B cell (primary cell): ENCODE measurements at regions not wholly inside any gene's neighbourhood (a gene's known extent, or its start where the extent isn't known, plus 50 kb on each side); places are given as distances from the start of the nearest gene placed in this dataset.

Source experiments
- ATAC-seq: fragments of 200-7000 bp; cut with Tn5 transposase; one replicate; pipeline ENCODE4 v1.10.0; 2021; ENCODE audit warnings: low read depth, mild to moderate bottlenecking, moderate number of reproducible peaks, moderate library complexity
- CTCF ChIA-PET: fragments of 350-600 bp; sonication (Branson Sonifier 250); formaldehyde crosslinking; loops from one replicate; lab custom pipeline; 2021; ENCODE audit warnings: antibody characterized with exemption, inconsistent platforms; lab: Charles Lee
- POLR2A ChIA-PET: fragments of 350-600 bp; sonication (Branson Sonifier 250); formaldehyde crosslinking; loops from one replicate; lab custom pipeline; 2021; ENCODE audit warnings: antibody characterized with exemption; lab: Charles Lee
- DNase-seq: peaks from one replicate; pipeline ENCODE4 v3.0.0; 2013
- H2AFZ ChIP-seq: 2 replicates; pipeline ENCODE4 v1.6.1; 2012; ENCODE audit warnings: mild to moderate bottlenecking, low read depth, low read length; ENCODE audit not compliant: insufficient read depth, poor library complexity, severe bottlenecking
- H3K27ac ChIP-seq, 2 donors: 1 replicate in 1 of 2; 2 replicates in 1 of 2; pipeline ENCODE4 v1.5.1; 2012 to 2013; ENCODE audit warnings: low read length in 2 of 2, mild to moderate bottlenecking in 2 of 2, moderate library complexity in 1 of 2
- H3K27me3 ChIP-seq, 4 experiments: fragments of 200-600 bp in 1 of 4; sonication (generic) in 1 of 4; replicated peaks in 1 of 4; 1 replicate in 2 of 4; 2 replicates in 2 of 4; pipeline versions ENCODE4 v1.6.1 to v1.7.0; 2013 to 2016; ENCODE audit warnings: low read length in 3 of 4, mild to moderate bottlenecking in 2 of 4, mixed read lengths in 1 of 4, moderate library complexity in 1 of 4; ENCODE audit not compliant: insufficient read depth in 4 of 4, control insufficient read depth in 3 of 4; ENCODE audit errors: control extremely low read depth in 1 of 4
- H3K36me3 ChIP-seq, 2 experiments: replicated peaks in 1 of 2; 1 replicate in 1 of 2; 2 replicates in 1 of 2; pipeline versions ENCODE4 v1.6.1 to v1.7.1; 2013; ENCODE audit warnings: low read length in 1 of 2; ENCODE audit not compliant: insufficient read depth in 2 of 2, control insufficient read depth in 1 of 2; ENCODE audit errors: control extremely low read depth in 1 of 2, extremely low read depth in 1 of 2
- H3K4me1 ChIP-seq, 2 donors: fragments of 200-600 bp in 1 of 2; sonication (generic) in 1 of 2; 1 replicate in 1 of 2; 2 replicates in 1 of 2; pipeline versions ENCODE4 v1.5.1 to v1.6.1; 2013 to 2017; ENCODE audit warnings: low read length in 2 of 2; ENCODE audit not compliant: control insufficient read depth in 2 of 2, insufficient read depth in 2 of 2
- H3K4me2 ChIP-seq: replicated peaks from 2 replicates; pipeline ENCODE3; 2012; ENCODE audit warnings: mild to moderate bottlenecking, low read depth, low read length; ENCODE audit not compliant: poor library complexity, severe bottlenecking
- H3K4me3 ChIP-seq, 5 experiments: fragments of 200-600 bp in 1 of 5; sonication (generic) in 1 of 5; 1 replicate in 3 of 5; 2 replicates in 2 of 5; pipeline versions ENCODE4 v1.5.1 to v1.7.0; 2011 to 2016; ENCODE audit warnings: low read length in 4 of 5, mild to moderate bottlenecking in 4 of 5, low read depth in 2 of 5, control low read depth in 1 of 5, moderate library complexity in 1 of 5; ENCODE audit not compliant: insufficient read depth in 1 of 5; ENCODE audit errors: control extremely low read depth in 1 of 5, extremely low read depth in 1 of 5
- H3K79me2 ChIP-seq: fragments of 200-600 bp; sonication (generic); one replicate; pipeline ENCODE4 v1.6.0; 2016; ENCODE audit warnings: low read length; ENCODE audit not compliant: control insufficient read depth, insufficient read depth
- H3K9ac ChIP-seq: fragments of 200-600 bp; sonication (generic); 2 replicates; pipeline ENCODE4 v1.6.1; 2017; ENCODE audit warnings: mild to moderate bottlenecking, low read length, moderate library complexity
- H3K9me3 ChIP-seq, 3 donors: one replicate each; pipeline versions ENCODE4 v1.6.1 to v1.7.1; 2013; ENCODE audit warnings: low read length in 2 of 3; ENCODE audit not compliant: control insufficient read depth in 2 of 3, insufficient read depth in 1 of 3; ENCODE audit errors: control extremely low read depth in 1 of 3
- H4K20me1 ChIP-seq: 2 replicates; pipeline ENCODE4 v1.6.0; 2012; ENCODE audit warnings: mild to moderate bottlenecking, low read length; ENCODE audit not compliant: insufficient read depth, control insufficient read depth, poor library complexity, severe bottlenecking
- H3K27ac Mint-ChIP-seq: one replicate; pipeline ENCODE4 v1.8.0; 2021; ENCODE audit warnings: mixed read lengths
- H3K27me3 Mint-ChIP-seq: one replicate; pipeline ENCODE4 v1.8.0; 2021; ENCODE audit warnings: mixed read lengths
- H3K4me1 Mint-ChIP-seq: one replicate; pipeline ENCODE4 v1.8.0; 2021; ENCODE audit warnings: mixed read lengths
- H3K4me3 Mint-ChIP-seq: one replicate; pipeline ENCODE4 v1.8.0; 2021; ENCODE audit warnings: mixed read lengths
- H3K9me3 Mint-ChIP-seq: one replicate; pipeline ENCODE4 v1.8.0; 2022; ENCODE audit warnings: mixed read lengths; ENCODE audit not compliant: insufficient read depth
- CTCF ChIP-seq: fragments of 200-600 bp; IDR thresholded peaks from one replicate; pipeline ENCODE4 v1.8.0; 2022; ENCODE audit warnings: antibody characterized with exemption, mild to moderate bottlenecking
- EZH2 ChIP-seq: IDR thresholded peaks from 2 replicates; pipeline ENCODE4 v1.6.1; 2012; ENCODE audit warnings: borderline replicate concordance, low read depth, mild to moderate bottlenecking, moderate library complexity, low read length; ENCODE audit not compliant: insufficient read depth, poor library complexity, severe bottlenecking
- WGBS: methylation state at CpG from one replicate; pipeline ENCODE4 v1.1.5; 2013; ENCODE audit warnings: missing lambda C conversion rate; ENCODE audit not compliant: insufficient coverage; 5-methylcytosine and 5-hydroxymethylcytosine counted together
- intact Hi-C: fragments of 100-400 bp; cut with micrococcal nuclease; formaldehyde crosslinking; loops from one replicate; pipeline ENCODE4 v1.10.0; 2022

- Mint-ChIP-seq H3K9me3 (no peaks in the 10 kb centered on the region), H3K27me3 (no peaks in the 10 kb centered on the region), H3K27ac (no peak overlapping the region), H3K4me3 (no peak overlapping the region), H3K4me1 (no peaks in the 10 kb centered on the region)
- DNase-seq (no peak), ATAC-seq (no peak)
- Histone ChIP-seq H3K36me3 (no peaks in the 10 kb centered on the region), H2AFZ (no peak overlapping the region), H3K27me3 (no peaks in the 10 kb centered on the region), H4K20me1 (no peaks in the 10 kb centered on the region), H3K79me2 (no peaks in the 10 kb centered on the region), H3K4me1 (no peaks in the 10 kb centered on the region), H3K9me3 (no peaks in the 10 kb centered on the region), H3K4me2 (no peak overlapping the region), H3K4me3 (no peak overlapping the region), H3K9ac (no peak overlapping the region), H3K27ac (no peak overlapping the region)
- intact Hi-C loops = no loop called here
- TF ChIP-seq EZH2 = no peak
- no peak for TF ChIP-seq CTCF
- no CpG with 5 or more reads among the region's 1 CpG for WGBS
- POLR2A ChIA-PET = no interaction called here
- CTCF ChIA-PET = no interaction called here
Measured at GRCh38 chr12:88339254-88339949, 197.3 kb downstream of the TMTC3 start.

- no peak overlapping the region for H3K27ac ChIP-seq
- no peaks in the 10 kb centered on the region for H3K4me1 ChIP-seq
- no peaks in the 10 kb centered on the region for H3K27me3 Mint-ChIP-seq
- intact Hi-C loops = no loop called here
- H3K79me2 ChIP-seq = no peaks in the 10 kb centered on the region
- DNase-seq = no peak
- H3K4me2 ChIP-seq = no peak overlapping the region
- H3K9ac ChIP-seq = no peak overlapping the region
- H3K9me3 Mint-ChIP-seq = no peaks in the 10 kb centered on the region
- CTCF ChIA-PET = no interaction called here
- POLR2A ChIA-PET = no interaction called here
- no peaks in the 10 kb centered on the region for H3K36me3 ChIP-seq
- no peaks in the 10 kb centered on the region for H3K4me1 Mint-ChIP-seq
- no peak overlapping the region for H3K4me3 Mint-ChIP-seq
- H3K27ac Mint-ChIP-seq = no peak overlapping the region
- no peaks in the 10 kb centered on the region for H3K27me3 ChIP-seq
- H4K20me1 ChIP-seq = no peaks in the 10 kb centered on the region
- no peak overlapping the region for H3K4me3 ChIP-seq
- no peaks in the 10 kb centered on the region for H3K9me3 ChIP-seq
- no peak for ATAC-seq
- TF ChIP-seq CTCF = no peak
- no peak for TF ChIP-seq EZH2
- H2AFZ ChIP-seq = no peak overlapping the region
- 83% methylated on average over 1 of the region's 1 CpG for WGBS
Measured at GRCh38 chr12:88339966-88340365, 197.9 kb downstream of the TMTC3 start.
